Natural killer cell (primary cell): ENCODE measurements at regions not wholly inside any gene's neighbourhood (a gene's known extent, or its start where the extent isn't known, plus 50 kb on each side); places are given as distances from the start of the nearest gene placed in this dataset.

Experiments
- ATAC-seq, 3 donors: fragments of 150-1000 bp in 2 of 3; fragments of 200-7000 bp in 1 of 3; cut with Tn5 transposase; 1 replicate in 1 of 3; 2 replicates in 2 of 3; pipeline ENCODE4 v1.10.0; 2021; ENCODE audit warnings: mild to moderate bottlenecking in 2 of 3, moderate library complexity in 2 of 3
- DNase-seq, 2 donors: peaks; one replicate each; pipeline versions ENCODE4 v3.0.0 to v3.0.0-alpha.2; 2013 to 2021; ENCODE audit warnings: mixed read lengths in 1 of 2
- H3K27ac ChIP-seq: one replicate; pipeline ENCODE4 v1.5.1; 2013; ENCODE audit warnings: mild to moderate bottlenecking, low read length
- H3K27me3 ChIP-seq: one replicate; pipeline ENCODE4 v1.6.1; 2013; ENCODE audit warnings: low read length; ENCODE audit not compliant: control insufficient read depth, insufficient read depth
- H3K36me3 ChIP-seq: one replicate; pipeline ENCODE4 v1.6.1; 2013; ENCODE audit warnings: low read length; ENCODE audit not compliant: control insufficient read depth, insufficient read depth
- H3K4me1 ChIP-seq: one replicate; pipeline ENCODE4 v1.6.1; 2013; ENCODE audit warnings: low read length; ENCODE audit not compliant: control insufficient read depth, insufficient read depth
- H3K4me3 ChIP-seq: one replicate; pipeline ENCODE4 v1.5.1; 2013; ENCODE audit warnings: low read length
- H3K9me3 ChIP-seq: one replicate; pipeline ENCODE4 v1.6.1; 2013; ENCODE audit warnings: low read length; ENCODE audit not compliant: control insufficient read depth, insufficient read depth
- H3K27ac Mint-ChIP-seq, 2 donors: one replicate each; pipeline ENCODE4 v1.8.0; 2022; ENCODE audit warnings: mild to moderate bottlenecking in 2 of 2, mixed read lengths in 2 of 2, moderate library complexity in 1 of 2
- H3K27me3 Mint-ChIP-seq, 2 donors: one replicate each; pipeline ENCODE4 v1.8.0; 2022; ENCODE audit warnings: low read depth in 2 of 2, mixed read lengths in 2 of 2
- H3K36me3 Mint-ChIP-seq: one replicate; pipeline ENCODE4 v1.8.0; 2022; ENCODE audit warnings: mixed read lengths
- H3K4me1 Mint-ChIP-seq, 2 donors: one replicate each; pipeline ENCODE4 v1.8.0; 2022; ENCODE audit warnings: mixed read lengths in 2 of 2
- H3K4me3 Mint-ChIP-seq: one replicate; pipeline ENCODE4 v1.8.0; 2022; ENCODE audit warnings: mild to moderate bottlenecking, moderate library complexity, mixed read lengths
- H3K9me3 Mint-ChIP-seq, 2 donors: one replicate each; pipeline ENCODE4 v1.8.0; 2022; ENCODE audit warnings: mixed read lengths in 2 of 2
- WGBS: methylation state at CpG from one replicate; pipeline ENCODE4 v1.1.7; 2013; ENCODE audit warnings: missing lambda C conversion rate; ENCODE audit not compliant: insufficient coverage; 5-methylcytosine and 5-hydroxymethylcytosine counted together
- intact Hi-C: fragments of 100-400 bp; cut with micrococcal nuclease; formaldehyde crosslinking; loops from one replicate; pipeline ENCODE4 v1.14.2; 2022
- TF ChIP-seq, protein P1 (sequence below): fragments of 200-600 bp; IDR thresholded peaks from one replicate; pipeline ENCODE4 v1.8.0; 2022; ENCODE audit warnings: antibody characterized with exemption

DNA sequence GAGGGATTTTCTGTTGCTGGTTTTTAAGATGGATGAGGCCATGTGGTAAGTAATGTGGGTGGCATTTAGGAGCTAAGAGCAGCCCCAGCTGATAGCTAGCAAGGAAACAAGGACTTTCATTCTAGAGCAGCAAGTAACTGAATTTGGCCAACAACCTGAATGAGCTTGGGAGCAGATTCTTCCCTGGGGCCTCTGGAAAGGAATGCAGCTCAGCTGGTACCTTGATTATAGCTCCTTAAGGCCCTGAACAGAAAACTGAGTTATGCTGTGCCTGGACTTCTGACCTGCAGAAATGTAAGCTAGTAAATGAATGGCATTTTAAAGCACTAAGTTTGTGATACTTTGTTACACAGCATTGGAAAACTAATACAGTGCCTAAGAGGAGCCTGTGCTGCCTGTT lies 565.5 kb downstream of the PDCD6IP start:
- Mint-ChIP-seq H3K9me3 (no peaks in the 10 kb centered on the region), H3K27me3 (no peaks in the 10 kb centered on the region), H3K4me1 (peaks cover 4% of the 10 kb centered on the region in 2 donors), H3K27ac (no peak overlapping the region), H3K4me3 (no peak overlapping the region), H3K36me3 (no peaks in the 10 kb centered on the region)
- intact Hi-C loops = no loop called here
- Histone ChIP-seq H3K27ac (no peak overlapping the region), H3K27me3 (no peaks in the 10 kb centered on the region), H3K9me3 (no peaks in the 10 kb centered on the region), H3K4me1 (no peaks in the 10 kb centered on the region), H3K36me3 (no peaks in the 10 kb centered on the region), H3K4me3 (no peak overlapping the region)
- DNase-seq (no peak), ATAC-seq (no peak)
- TF ChIP-seq, protein P1, sequence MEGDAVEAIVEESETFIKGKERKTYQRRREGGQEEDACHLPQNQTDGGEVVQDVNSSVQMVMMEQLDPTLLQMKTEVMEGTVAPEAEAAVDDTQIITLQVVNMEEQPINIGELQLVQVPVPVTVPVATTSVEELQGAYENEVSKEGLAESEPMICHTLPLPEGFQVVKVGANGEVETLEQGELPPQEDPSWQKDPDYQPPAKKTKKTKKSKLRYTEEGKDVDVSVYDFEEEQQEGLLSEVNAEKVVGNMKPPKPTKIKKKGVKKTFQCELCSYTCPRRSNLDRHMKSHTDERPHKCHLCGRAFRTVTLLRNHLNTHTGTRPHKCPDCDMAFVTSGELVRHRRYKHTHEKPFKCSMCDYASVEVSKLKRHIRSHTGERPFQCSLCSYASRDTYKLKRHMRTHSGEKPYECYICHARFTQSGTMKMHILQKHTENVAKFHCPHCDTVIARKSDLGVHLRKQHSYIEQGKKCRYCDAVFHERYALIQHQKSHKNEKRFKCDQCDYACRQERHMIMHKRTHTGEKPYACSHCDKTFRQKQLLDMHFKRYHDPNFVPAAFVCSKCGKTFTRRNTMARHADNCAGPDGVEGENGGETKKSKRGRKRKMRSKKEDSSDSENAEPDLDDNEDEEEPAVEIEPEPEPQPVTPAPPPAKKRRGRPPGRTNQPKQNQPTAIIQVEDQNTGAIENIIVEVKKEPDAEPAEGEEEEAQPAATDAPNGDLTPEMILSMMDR = no peak

GRCh38 chr3:34364335-34364734 lies 565.9 kb downstream of the PDCD6IP start:
- TF ChIP-seq, protein P1 = no peak
- intact Hi-C loops = no loop called here
- Mint-ChIP-seq H3K9me3 (no peaks in the 10 kb centered on the region), H3K4me3 (no peak overlapping the region), H3K36me3 (no peaks in the 10 kb centered on the region), H3K27me3 (no peaks in the 10 kb centered on the region), H3K27ac (no peak overlapping the region), H3K4me1 (peaks cover 4% of the 10 kb centered on the region in 2 donors)
- Histone ChIP-seq H3K4me1 (no peaks in the 10 kb centered on the region), H3K27ac (no peak overlapping the region), H3K4me3 (no peak overlapping the region), H3K36me3 (no peaks in the 10 kb centered on the region), H3K9me3 (no peaks in the 10 kb centered on the region), H3K27me3 (no peaks in the 10 kb centered on the region)
- no peak for ATAC-seq
- no peak for DNase-seq
- WGBS = 73% methylated on average over 2 of the region's 2 CpGs

DNA sequence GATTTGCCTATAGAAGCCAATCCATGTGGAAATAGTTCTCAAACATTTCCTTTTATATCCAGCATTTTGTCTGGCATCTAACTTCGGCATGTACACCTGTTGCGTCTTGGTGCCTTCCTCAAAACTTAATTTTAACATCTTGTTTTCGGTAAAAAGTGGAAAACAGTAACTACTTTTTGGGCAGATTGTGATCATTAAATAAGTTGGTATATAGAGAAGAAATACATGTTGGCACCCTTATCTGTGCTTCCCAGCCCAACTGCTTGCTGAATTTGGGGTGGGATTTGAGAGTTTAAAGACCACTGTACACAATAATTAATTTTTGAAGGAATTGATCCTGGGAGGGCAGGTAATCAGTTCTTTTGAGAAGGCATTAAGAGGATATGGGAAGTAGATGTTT lies 566.8 kb downstream of the PDCD6IP start:
- TF ChIP-seq, protein P1 = no peak
- no peaks in the 10 kb centered on the region for H3K27me3 Mint-ChIP-seq
- no peak overlapping the region for H3K27ac ChIP-seq
- H3K36me3 ChIP-seq = no peaks in the 10 kb centered on the region
- no peak overlapping the region for H3K27ac Mint-ChIP-seq
- 97% methylated on average over 3 of the region's 3 CpGs for WGBS
- no peak for ATAC-seq
- no peak overlapping the region for H3K4me3 Mint-ChIP-seq
- no peaks in the 10 kb centered on the region for H3K4me1 ChIP-seq
- no peaks in the 10 kb centered on the region for H3K9me3 Mint-ChIP-seq
- peaks cover 4% of the 10 kb centered on the region in 2 donors for H3K4me1 Mint-ChIP-seq
- no peaks in the 10 kb centered on the region for H3K9me3 ChIP-seq
- no peak overlapping the region for H3K4me3 ChIP-seq
- H3K27me3 ChIP-seq = no peaks in the 10 kb centered on the region
- H3K36me3 Mint-ChIP-seq = no peaks in the 10 kb centered on the region
- intact Hi-C loops = no loop called here
- no peak for DNase-seq

- intact Hi-C loops = no loop called here
- ATAC-seq = no peak
- no peak overlapping the region for H3K27ac ChIP-seq
- Mint-ChIP-seq H3K36me3 (no peaks in the 10 kb centered on the region), H3K9me3 (no peaks in the 10 kb centered on the region), H3K27me3 (no peaks in the 10 kb centered on the region), H3K27ac (no peak overlapping the region), H3K4me1 (peaks cover 4% of the 10 kb centered on the region in 2 donors), H3K4me3 (no peak overlapping the region)
- WGBS = 89% methylated on average over 2 of the region's 2 CpGs
- no peaks in the 10 kb centered on the region for H3K9me3 ChIP-seq
- H3K27me3 ChIP-seq = no peaks in the 10 kb centered on the region
- no peak overlapping the region for H3K4me3 ChIP-seq
- no peak for DNase-seq
- no peaks in the 10 kb centered on the region for H3K4me1 ChIP-seq
- TF ChIP-seq, protein P1 = no peak
- H3K36me3 ChIP-seq = no peaks in the 10 kb centered on the region
Measured at GRCh38 chr3:34365771-34366170, 567.3 kb downstream of the PDCD6IP start.
